IPS-18a (cell line): ENCODE measurements at regions not wholly inside any gene's neighbourhood (a gene's known extent, or its start where the extent isn't known, plus 50 kb on each side); places are given as distances from the start of the nearest gene placed in this dataset.
"Not testable (repeated sequence)": the region's sequence is repeated elsewhere in the genome, so short reads cannot be mapped to it uniquely, and the experiment has no call there.

Source experiments
- H3K27ac ChIP-seq: one replicate; pipeline ENCODE4 v1.5.1; 2013; ENCODE audit warnings: low read length
- H3K27me3 ChIP-seq: one replicate; pipeline ENCODE4 v1.6.1; 2013; ENCODE audit warnings: mild to moderate bottlenecking, low read length; ENCODE audit not compliant: control insufficient read depth, insufficient read depth
- H3K36me3 ChIP-seq: one replicate; pipeline ENCODE4 v1.6.1; 2013; ENCODE audit warnings: low read depth, low read length; ENCODE audit not compliant: control insufficient read depth
- H3K4me1 ChIP-seq: one replicate; pipeline ENCODE4 v1.6.1; 2013; ENCODE audit warnings: low read depth, low read length; ENCODE audit not compliant: control insufficient read depth
- H3K4me3 ChIP-seq: one replicate; pipeline ENCODE4 v1.5.1; 2013; ENCODE audit warnings: low read length
- H3K9ac ChIP-seq: one replicate; pipeline ENCODE4 v1.6.1; 2013; ENCODE audit warnings: mild to moderate bottlenecking, low read length, moderate library complexity
- H3K9me3 ChIP-seq: one replicate; pipeline ENCODE4 v1.6.1; 2013; ENCODE audit warnings: low read depth, low read length; ENCODE audit not compliant: control insufficient read depth

DNA sequence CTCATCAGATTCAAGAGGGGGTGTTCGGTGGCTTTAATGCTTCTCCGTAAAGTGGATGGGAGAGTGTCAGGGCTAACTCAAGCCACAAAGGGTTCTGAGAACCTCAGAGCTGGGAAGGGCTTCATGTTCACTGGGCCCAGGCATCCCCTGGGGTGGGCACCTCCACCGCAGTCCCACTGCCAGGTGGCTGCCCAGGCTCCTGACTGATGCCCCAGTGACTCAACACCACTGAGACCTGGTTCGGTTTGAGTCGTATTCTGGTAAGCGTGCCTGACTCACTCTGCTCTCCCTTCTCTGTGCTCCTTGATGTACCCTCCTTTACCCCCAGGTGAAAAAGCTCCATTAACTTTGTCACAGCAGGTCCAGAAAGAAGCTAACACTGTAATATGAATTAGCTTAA lies 304.6 kb downstream of the RPLP1 start:
- Histone ChIP-seq H3K4me3 (no peak overlapping the region), H3K27me3 (no peaks in the 10 kb centered on the region), H3K9ac (no peak overlapping the region), H3K27ac (no peak overlapping the region), H3K9me3 (no peaks in the 10 kb centered on the region), H3K4me1 (peaks cover 11% of the 10 kb centered on the region), H3K36me3 (no peaks in the 10 kb centered on the region)

- peaks cover 11% of the 10 kb centered on the region for H3K4me1 ChIP-seq
- H3K4me3 ChIP-seq = no peak overlapping the region
- H3K27me3 ChIP-seq = no peaks in the 10 kb centered on the region
- H3K36me3 ChIP-seq = no peaks in the 10 kb centered on the region
- H3K9me3 ChIP-seq = no peaks in the 10 kb centered on the region
- H3K9ac ChIP-seq = no peak overlapping the region
- H3K27ac ChIP-seq = no peak overlapping the region
Observed at GRCh38 chr15:69758291-69758771, 305.7 kb downstream of the RPLP1 start.

GRCh38 chr15:69758810-69759790 lies 306.5 kb downstream of the RPLP1 start:
- peaks cover 11% of the 10 kb centered on the region for H3K4me1 ChIP-seq
- no peak overlapping the region for H3K9ac ChIP-seq
- no peak overlapping the region for H3K27ac ChIP-seq
- H3K36me3 ChIP-seq = no peaks in the 10 kb centered on the region
- H3K4me3 ChIP-seq = no peak overlapping the region
- H3K27me3 ChIP-seq = no peaks in the 10 kb centered on the region
- no peaks in the 10 kb centered on the region for H3K9me3 ChIP-seq

- Histone ChIP-seq H3K4me1 (peaks cover 5% of the 10 kb centered on the region), H3K36me3 (no peaks in the 10 kb centered on the region), H3K27ac (no peak overlapping the region), H3K27me3 (no peaks in the 10 kb centered on the region), H3K4me3 (no peak overlapping the region), H3K9me3 (no peaks in the 10 kb centered on the region), H3K9ac (no peak overlapping the region)
Observed at GRCh38 chr15:69760258-69760845, 307.7 kb downstream of the RPLP1 start.

DNA sequence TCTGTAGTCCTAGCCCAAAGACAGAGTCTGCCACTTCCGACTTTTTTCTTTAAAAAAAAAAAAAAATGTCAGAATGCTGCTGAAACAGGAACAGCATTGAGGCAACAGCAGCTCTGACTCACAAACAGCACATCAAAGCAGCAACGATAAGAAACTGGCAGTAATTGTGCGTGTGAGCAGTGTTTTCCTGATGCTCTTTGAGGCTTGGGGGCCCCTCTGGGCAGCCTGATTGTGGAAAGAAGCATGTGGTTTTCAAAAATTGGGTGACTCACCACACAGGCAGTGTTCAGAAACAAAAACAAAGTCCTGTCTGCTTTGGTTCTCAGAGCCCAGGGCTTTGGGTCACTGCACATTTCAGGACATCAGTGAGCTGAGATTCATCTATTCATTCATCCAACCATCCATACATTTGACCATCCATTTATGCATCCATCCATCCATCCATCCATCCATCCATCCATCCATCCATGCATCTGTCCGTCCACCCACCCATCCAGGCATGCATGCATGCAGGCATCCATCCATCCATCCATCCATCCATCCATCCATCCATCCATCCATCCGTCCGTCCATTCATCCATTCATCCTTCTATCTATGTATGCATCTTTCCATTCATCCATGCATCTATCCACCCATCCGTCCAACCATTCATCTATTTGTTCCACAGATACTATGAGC lies 308.4 kb downstream of the RPLP1 start:
- Histone ChIP-seq H3K36me3 (no peaks in the 10 kb centered on the region), H3K4me1 (no peaks in the 10 kb centered on the region), H3K9ac (no peak overlapping the region), H3K27ac (no peak overlapping the region), H3K4me3 (no peak overlapping the region), H3K27me3 (no peaks in the 10 kb centered on the region), H3K9me3 (no peaks in the 10 kb centered on the region)

- H3K4me1 ChIP-seq = no peaks in the 10 kb centered on the region
- H3K9me3 ChIP-seq = no peaks in the 10 kb centered on the region
- no peak overlapping the region for H3K9ac ChIP-seq
- H3K36me3 ChIP-seq = no peaks in the 10 kb centered on the region
- no peak overlapping the region for H3K4me3 ChIP-seq
- H3K27me3 ChIP-seq = no peaks in the 10 kb centered on the region
- H3K27ac ChIP-seq = no peak overlapping the region
Observed at GRCh38 chr15:69762373-69763148, 309.9 kb downstream of the RPLP1 start.

DNA sequence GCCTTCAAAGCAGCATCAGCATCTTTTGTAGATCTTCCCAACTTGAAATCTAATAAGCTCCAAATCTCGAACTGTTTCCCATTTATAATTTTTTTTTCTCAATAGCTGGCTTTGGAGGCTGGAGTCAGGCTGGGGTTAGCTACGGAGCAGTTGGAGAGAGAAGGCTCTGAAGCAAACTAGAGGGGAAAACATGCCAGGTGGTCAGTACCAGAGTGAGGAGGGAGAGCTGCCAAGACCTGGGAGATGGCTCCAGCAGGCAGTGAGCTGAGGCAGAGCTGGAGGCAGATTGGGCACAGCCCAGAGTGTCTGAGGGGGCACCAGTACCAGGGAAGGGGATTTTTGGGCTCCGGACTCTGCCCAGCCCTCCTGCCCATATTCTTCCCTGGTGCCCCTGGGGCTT lies 311.2 kb downstream of the RPLP1 start:
- H3K36me3 ChIP-seq = no peaks in the 10 kb centered on the region
- H3K27ac ChIP-seq = no peak overlapping the region
- no peaks in the 10 kb centered on the region for H3K4me1 ChIP-seq
- H3K9me3 ChIP-seq = no peaks in the 10 kb centered on the region
- H3K4me3 ChIP-seq = no peak overlapping the region
- no peak overlapping the region for H3K9ac ChIP-seq
- H3K27me3 ChIP-seq = no peaks in the 10 kb centered on the region

DNA sequence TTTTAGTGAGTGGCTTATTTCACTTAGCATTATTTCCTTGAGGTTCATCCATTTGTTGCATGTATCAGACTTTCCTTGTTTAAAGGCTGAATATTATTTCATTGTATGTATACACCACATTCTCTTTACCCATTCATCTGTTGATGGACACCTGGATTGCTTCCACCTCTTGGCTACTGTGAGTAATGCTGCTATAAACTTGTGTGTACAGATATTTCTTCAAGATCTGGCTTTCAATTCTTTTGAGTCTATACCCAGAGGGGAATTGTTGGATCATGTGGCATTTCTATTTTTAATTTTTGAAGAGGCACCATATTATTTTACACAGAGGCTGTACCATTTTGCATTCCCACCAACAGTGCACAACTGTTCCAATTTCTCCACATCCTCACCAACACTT lies 313.5 kb downstream of the RPLP1 start:
- Histone ChIP-seq H3K27ac (no peak overlapping the region), H3K9ac (no peak overlapping the region), H3K27me3 (no peaks in the 10 kb centered on the region), H3K9me3 (no peaks in the 10 kb centered on the region), H3K36me3 (no peaks in the 10 kb centered on the region), H3K4me3 (no peak overlapping the region), H3K4me1 (peaks cover 4% of the 10 kb centered on the region)

DNA sequence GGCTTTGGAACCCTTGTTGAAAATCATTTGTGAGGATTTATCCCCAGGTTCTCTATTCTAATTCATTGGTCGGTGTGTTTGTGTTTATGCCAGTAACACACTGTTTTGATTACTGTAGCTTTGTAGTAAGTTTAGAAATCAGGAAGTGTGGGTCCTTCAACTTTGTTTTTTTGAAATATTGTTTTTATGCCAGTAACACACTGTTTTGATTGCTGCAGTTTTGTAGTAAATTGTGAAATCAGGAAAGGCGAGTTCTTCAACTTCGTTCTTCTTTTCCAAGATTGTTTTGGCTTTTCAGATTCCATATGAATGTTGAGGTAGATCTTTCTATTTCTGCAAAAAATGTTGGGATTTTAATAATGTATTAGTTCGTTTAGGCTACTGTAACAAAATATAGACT lies 314.6 kb downstream of the RPLP1 start:
- no peaks in the 10 kb centered on the region for H3K9me3 ChIP-seq
- H3K27me3 ChIP-seq = no peaks in the 10 kb centered on the region
- no peak overlapping the region for H3K4me3 ChIP-seq
- no peak overlapping the region for H3K27ac ChIP-seq
- no peaks in the 10 kb centered on the region for H3K36me3 ChIP-seq
- H3K9ac ChIP-seq = no peak overlapping the region
- H3K4me1 ChIP-seq = peaks cover 4% of the 10 kb centered on the region

GRCh38 chr15:69769336-69769735 lies 316.7 kb downstream of the RPLP1 start:
- not testable (repeated sequence) for H3K27me3 ChIP-seq, H3K9me3 ChIP-seq, H3K9ac ChIP-seq, H3K36me3 ChIP-seq, H3K4me1 ChIP-seq, H3K4me3 ChIP-seq, H3K27ac ChIP-seq

- not testable (repeated sequence) for H3K27me3 ChIP-seq, H3K36me3 ChIP-seq
Observed at GRCh38 chr15:69774258-69774657, 321.6 kb downstream of the RPLP1 start.

More at GRCh38 chr15:69774258-69774657, 321.6 kb downstream of the RPLP1 start:
- H3K9ac ChIP-seq, H3K27ac ChIP-seq, H3K4me3 ChIP-seq, H3K4me1 ChIP-seq, H3K9me3 ChIP-seq: not testable (repeated sequence)
